ENCODE measurements at regions not wholly inside any gene's neighbourhood (a gene's known extent, or its start where the extent isn't known, plus 50 kb on each side); places are given as distances from the start of the nearest gene placed in this dataset.

DNA sequence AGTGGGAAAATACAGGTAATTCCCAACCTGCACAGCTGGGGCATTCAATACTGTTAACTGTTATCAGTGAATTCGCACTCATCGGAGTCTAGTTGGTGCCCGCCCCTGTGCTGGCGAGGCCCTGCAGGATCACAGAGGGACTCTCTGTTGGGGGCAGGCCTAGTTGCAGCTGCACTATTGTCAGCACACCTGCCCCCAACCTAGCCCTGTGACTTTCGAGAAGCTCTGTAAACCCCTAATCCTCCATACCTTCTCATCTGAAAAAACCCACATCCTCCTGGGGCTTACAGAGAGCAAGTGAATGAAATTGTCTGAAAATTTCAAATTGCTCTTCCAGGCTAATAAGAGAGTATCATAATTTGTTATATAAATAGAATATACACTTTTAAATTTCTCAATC is 132.2 kb upstream of the NUDT4 start:
- dilution Hi-C loops (cut with HindIII; ENCODE audit: low sequenced_read_pairs, unreplicated experiment) (no loop called here), intact Hi-C loops (cut with micrococcal nuclease) (no loop called here), in situ Hi-C loops (cut with MboI; ENCODE audit: low sequenced_read_pairs) (no loop called here)
- no peak for DNase-seq
- CTCF ChIA-PET: interaction anchor here (0.6 kb wide), 1 partner anchor 21 kb away, joined by 3 read pairs; no protein-coding TSS in a partner anchor
- no peak overlapping the region for H3K4me3 ChIP-seq (ENCODE audit: insufficient read depth, low read depth, low read length)
- H3K27ac ChIP-seq (ENCODE audit: insufficient read depth, low read length): no peak overlapping the region
- H3K56ac ChIP-seq (ENCODE audit: extremely low read depth, insufficient read depth, low read length): no peak overlapping the region
- no peak overlapping the region for H2BK15ac ChIP-seq (ENCODE audit: low read depth, low read length)
- no peak overlapping the region for H2BK20ac ChIP-seq (ENCODE audit: low read depth, low read length)
- no peaks in the 10 kb centered on the region for H3K79me1 ChIP-seq (ENCODE audit: low read depth in 1 of 2, low read length in 2 of 2)
- no peak overlapping the region for H2BK5ac ChIP-seq (ENCODE audit: low read depth, low read length, poor library complexity, severe bottlenecking)
- H4K20me1 ChIP-seq (ENCODE audit: insufficient read depth, low read length): no peaks in the 10 kb centered on the region
- H3K14ac ChIP-seq (replicated peaks; ENCODE audit: low read depth, low read length): no peak overlapping the region
- no peak overlapping the region for H2AK5ac ChIP-seq (ENCODE audit: low read depth, low read length)
- H3K9ac ChIP-seq (ENCODE audit: low read depth, low read length): no peak overlapping the region
- H3K4ac ChIP-seq (ENCODE audit: low read depth, low read length): no peak overlapping the region
- TF ChIP-seq, protein P1, sequence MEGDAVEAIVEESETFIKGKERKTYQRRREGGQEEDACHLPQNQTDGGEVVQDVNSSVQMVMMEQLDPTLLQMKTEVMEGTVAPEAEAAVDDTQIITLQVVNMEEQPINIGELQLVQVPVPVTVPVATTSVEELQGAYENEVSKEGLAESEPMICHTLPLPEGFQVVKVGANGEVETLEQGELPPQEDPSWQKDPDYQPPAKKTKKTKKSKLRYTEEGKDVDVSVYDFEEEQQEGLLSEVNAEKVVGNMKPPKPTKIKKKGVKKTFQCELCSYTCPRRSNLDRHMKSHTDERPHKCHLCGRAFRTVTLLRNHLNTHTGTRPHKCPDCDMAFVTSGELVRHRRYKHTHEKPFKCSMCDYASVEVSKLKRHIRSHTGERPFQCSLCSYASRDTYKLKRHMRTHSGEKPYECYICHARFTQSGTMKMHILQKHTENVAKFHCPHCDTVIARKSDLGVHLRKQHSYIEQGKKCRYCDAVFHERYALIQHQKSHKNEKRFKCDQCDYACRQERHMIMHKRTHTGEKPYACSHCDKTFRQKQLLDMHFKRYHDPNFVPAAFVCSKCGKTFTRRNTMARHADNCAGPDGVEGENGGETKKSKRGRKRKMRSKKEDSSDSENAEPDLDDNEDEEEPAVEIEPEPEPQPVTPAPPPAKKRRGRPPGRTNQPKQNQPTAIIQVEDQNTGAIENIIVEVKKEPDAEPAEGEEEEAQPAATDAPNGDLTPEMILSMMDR (conservative IDR thresholded peaks at IDR 0.05; ENCODE audit: low read depth, low read length): no peak
- no peak for TF ChIP-seq POLR2A (IDR thresholded peaks at IDR 0.05; ENCODE audit: low read depth, low read length)
- no peak overlapping the region for H4K5ac ChIP-seq (ENCODE audit: low read depth, low read length)
- BruUV-seq (replicated peaks): no TSS peak
- H3K18ac ChIP-seq (ENCODE audit: low read depth, low read length): no peak overlapping the region
- H2BK120ac ChIP-seq (ENCODE audit: low read depth, low read length): no peak overlapping the region
- no peaks in the 10 kb centered on the region for H3K36me3 ChIP-seq (ENCODE audit: control insufficient read depth, insufficient read depth, low read length)
- H3K4me1 ChIP-seq (ENCODE audit: control insufficient read depth, insufficient read depth, low read length): peaks cover 11% of the 10 kb centered on the region
- peaks cover 6% of the 10 kb centered on the region for H3K9me1 ChIP-seq (ENCODE audit: insufficient read depth, low read length)
- H3K27me3 ChIP-seq (ENCODE audit: control insufficient read depth, insufficient read depth, low read length): no peaks in the 10 kb centered on the region
- H3K4me2 ChIP-seq (ENCODE audit: low read depth, low read length): no peak overlapping the region
- H4K91ac ChIP-seq (ENCODE audit: insufficient read depth, low read depth, low read length): no peak overlapping the region
- no peak overlapping the region for H4K8ac ChIP-seq (ENCODE audit: low read depth in 2 of 2, low read length in 2 of 2)
- 94% methylated on average over 3 of the region's 5 CpGs; no CpG with 5 or more reads in 1 of the 2 experiments for WGBS, 2 experiments (ENCODE audit: extremely low coverage in 2 of 2, insufficient read length in 1 of 2)
- POLR2A ChIA-PET (ENCODE audit: unreplicated experiment): no interaction called here
- H2AFZ ChIP-seq (replicated peaks; ENCODE audit: low read length, poor library complexity): no peak overlapping the region
- H3K23ac ChIP-seq (ENCODE audit: low read depth, low read length): no peak overlapping the region
- H3K9me3 ChIP-seq (ENCODE audit: control insufficient read depth, insufficient read depth, low read length): no peaks in the 10 kb centered on the region
- no peak overlapping the region for H2AK9ac ChIP-seq (replicated peaks; ENCODE audit: low read depth, low read length, poor library complexity)
- ATAC-seq (ENCODE audit: low read depth): no peak

Data from IMR-90 (cell line).